GM19351 (cell line): ENCODE measurements at regions not wholly inside any gene's neighbourhood (a gene's known extent, or its start where the extent isn't known, plus 50 kb on each side); places are given as distances from the start of the nearest gene placed in this dataset.
A peak's percentile ranks its signal among the peaks of the same experiment; 100 is the strongest.

Experiments
- ATAC-seq: cut with Tn5 transposase; IDR thresholded peaks from one replicate; pipeline ENCODE4 v1.9.1; 2021; ENCODE audit warnings: mild to moderate bottlenecking, moderate library complexity; ENCODE audit not compliant: unreplicated experiment

DNA sequence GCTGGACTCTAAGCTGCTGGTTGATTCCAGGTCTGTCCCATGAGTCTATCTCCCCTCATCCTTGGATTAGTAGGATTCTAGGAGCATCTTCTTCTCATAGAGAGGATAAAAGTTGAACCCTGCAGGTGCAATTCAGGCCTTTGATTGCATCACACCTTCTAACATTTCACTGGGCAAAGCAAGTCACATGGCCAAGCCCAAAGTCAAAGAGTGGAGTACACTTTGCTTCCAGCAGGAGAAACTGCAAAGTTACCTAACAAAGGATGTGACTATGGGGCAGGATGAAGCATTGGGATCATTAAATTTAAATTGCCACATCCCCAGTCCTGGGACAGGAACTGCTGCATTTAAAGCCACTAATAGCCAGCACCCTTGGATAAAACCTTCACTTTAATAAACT is 51.0 kb upstream of the EGFLAM start:
- no peak for ATAC-seq

DNA sequence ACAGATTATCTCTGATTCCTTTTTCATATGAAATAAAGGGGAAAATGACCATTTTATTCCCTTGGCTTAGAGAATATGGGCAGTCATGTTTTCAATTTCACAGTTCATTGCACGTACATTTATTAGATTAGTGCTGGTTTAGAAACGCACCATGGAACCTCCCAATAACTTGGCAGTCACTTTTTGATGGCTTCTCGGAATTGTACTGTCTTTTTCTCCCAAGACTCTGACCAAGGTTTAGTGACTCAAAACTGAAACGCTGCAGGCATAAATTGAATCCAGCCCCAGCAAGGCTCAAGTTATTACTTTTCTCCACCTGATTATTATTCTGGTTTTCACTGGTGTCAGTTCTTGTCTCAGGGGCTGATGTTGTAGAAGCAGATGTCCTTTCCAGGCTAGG is 55.6 kb upstream of the EGFLAM start:
- no peak for ATAC-seq

DNA sequence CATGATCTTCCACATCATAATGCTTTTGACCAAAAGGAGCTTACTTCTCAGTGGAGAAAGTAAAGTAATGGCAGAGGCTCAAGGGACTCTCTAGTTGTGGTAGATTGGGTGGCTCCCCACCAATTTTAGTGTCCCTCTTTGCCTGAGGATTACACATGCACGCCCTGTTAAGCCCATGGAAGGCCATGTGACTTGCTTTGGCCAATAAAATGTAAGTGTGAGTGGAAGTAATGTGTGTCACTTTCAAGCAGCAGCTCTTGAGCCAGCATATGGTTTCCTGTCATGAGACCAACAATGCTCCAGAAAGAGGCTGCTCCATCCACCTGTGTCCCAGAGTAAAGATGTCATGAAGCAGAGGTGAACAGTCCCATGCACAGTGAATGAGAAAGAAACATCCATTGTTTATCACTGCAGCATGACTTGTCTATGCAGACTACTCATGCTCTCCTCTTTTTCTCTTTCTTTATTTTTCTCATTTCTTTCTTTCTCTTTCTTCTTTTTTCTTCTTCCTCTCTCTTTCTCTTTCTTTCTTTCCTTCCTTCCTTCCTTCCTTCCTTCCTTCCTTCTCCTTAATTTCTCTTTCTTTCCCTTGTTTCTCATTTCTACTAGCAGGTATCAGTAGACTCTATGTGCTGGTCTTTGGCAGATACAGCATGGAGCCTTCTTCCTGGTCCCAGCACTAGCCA is 57.3 kb upstream of the EGFLAM start:
- no peak for ATAC-seq

DNA sequence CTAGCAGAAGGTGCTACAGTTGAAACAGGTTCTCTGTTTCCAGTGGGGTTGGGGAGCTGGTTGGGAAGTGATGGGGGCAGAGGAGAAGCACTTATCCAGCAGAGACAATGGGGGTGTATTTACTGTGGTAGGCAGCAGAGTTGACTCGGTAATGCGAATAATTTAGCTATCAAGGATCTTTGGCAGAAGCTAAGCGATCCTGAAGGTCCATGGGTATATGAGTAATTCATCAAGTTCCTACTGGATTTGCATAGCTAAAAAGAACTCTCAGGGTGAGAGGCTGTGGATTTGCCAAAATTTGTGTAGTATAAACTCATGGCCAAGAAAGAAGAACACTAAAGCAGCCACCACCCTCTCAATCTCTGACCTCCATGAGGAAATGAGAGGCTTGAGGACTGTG is 61.2 kb upstream of the EGFLAM start:
- ATAC-seq, result no peak

DNA sequence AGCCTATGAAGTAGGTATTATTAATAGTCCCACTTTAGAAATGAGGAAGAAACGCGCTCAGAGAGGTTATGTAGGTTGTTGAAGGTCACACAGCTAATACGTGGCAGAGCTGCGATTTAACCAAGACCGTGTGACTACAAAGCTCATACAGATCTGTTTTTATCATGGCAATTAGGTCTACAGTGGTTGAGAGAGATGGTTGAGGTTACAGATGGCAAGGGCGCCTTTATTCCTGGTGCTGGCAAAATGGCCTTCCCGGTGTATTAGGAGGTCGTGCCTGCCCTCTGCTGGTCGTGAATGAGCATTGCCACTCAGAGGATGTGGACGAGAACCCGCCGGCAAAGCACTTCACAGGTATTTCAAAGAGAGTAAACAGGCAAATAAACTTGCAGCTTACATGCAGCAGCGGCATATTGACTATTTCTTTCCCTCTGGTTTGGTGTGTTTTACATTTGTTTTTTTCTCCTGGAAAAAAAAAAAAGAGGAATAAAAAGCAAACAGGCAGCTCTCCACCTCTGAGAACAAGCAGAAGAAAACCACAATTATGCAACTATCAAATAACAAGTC is 65.3 kb upstream of the EGFLAM start:
- ATAC-seq, result peak; percentile 85

DNA sequence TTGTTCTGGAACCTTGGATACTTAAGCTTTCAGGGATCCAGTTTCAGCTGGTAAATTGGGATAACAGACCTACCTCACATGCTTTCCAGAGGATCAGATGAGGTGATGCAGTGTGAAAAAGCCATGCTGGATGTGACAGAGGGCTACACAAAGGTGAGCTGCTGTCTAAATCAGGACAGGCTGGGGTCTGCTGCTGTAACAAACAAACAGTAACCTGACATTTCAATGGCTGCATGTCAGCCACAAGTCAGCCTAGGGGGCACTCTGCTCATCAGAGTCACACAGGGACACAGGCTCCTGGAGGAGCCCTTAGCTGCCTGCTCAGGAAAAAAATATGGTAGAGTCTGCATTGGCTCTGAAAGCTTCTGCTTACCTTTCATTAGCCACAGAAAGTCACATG is 66.7 kb upstream of the EGFLAM start:
- no peak for ATAC-seq

GRCh38 chr5:38190111-38190510 is 68.2 kb upstream of the EGFLAM start:
- no peak for ATAC-seq

GRCh38 chr5:38189081-38189504 is 69.3 kb upstream of the EGFLAM start:
- no peak for ATAC-seq

DNA sequence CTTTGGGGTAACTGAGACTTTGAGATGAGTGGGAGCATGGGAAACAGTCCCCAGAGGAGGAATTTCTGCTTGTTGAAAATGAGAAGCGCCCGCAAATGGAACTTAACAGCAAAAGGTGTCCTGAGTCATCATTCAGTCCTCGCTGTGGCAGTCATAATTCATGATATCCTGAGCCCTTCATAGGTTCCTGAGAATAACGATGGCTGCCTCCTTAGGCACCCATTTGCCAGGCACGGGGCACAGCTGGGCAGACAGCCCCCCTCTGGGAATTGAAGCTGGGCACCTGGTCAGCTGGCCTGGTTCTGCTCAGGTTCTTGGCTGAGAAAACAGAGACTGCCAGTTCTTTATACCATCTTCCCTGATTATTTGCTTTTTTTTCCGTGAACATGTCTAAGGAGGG is 69.8 kb upstream of the EGFLAM start:
- no peak for ATAC-seq

GRCh38 chr5:38187532-38187931 is 70.8 kb upstream of the EGFLAM start:
- no peak for ATAC-seq

DNA sequence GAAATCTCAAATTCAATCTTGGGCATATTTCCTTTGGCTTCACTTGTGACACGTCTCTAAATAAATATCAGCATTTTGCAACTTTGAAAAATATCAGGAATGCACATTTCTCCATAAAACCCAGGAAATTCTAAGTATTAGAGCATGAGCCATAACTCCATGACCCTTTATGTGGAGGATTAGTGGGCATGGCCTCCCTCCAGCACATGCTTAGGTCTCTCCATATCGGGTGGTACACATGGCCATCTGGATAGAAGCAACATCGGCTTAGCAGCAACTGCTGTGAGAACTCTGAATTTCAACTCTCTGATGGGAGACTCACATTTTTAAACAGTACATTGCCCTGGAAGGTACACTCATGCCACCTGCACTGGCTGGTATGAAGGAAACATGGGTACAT is 73.7 kb upstream of the EGFLAM start:
- no peak for ATAC-seq

DNA sequence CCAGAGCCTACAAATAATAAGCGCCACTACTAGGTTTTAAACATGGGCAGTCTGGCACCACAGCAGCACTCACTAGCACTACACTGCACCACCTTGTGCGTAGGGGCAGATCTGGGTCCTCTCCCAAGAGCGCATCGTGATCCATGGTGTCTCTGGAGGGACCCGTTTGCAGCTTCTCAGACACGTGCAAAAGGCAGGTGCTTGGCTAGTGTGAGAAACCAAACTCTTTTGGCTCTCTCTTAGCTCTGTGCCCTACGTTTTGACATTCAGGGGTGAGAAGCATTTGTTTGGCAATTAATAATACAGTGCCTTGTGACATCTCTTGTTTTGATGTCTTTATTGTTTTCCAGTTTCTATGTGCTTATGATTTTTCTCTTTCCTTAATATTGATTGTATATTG is 75.4 kb upstream of the EGFLAM start:
- no peak for ATAC-seq

DNA sequence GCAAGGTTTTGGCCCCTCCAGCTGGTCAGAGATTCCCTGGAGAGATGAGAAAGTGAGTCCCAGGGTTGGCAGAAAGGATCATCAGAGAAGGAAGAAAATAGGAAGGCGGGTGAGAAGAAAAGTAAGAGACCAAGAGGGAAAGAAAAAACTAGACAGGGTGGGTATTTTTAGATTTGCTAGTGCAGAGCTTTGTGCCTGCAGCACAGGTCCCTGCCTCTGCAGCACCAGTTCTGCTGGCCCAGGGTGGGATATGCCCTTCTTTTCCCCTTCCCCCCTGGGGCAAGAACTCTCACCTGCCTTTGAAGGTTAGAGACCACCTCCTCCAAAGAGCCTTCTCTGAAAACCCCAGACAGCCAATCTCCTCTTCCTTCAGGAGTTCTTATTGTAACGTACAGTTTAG is 90.3 kb upstream of the EGFLAM start:
- ATAC-seq, result no peak

DNA sequence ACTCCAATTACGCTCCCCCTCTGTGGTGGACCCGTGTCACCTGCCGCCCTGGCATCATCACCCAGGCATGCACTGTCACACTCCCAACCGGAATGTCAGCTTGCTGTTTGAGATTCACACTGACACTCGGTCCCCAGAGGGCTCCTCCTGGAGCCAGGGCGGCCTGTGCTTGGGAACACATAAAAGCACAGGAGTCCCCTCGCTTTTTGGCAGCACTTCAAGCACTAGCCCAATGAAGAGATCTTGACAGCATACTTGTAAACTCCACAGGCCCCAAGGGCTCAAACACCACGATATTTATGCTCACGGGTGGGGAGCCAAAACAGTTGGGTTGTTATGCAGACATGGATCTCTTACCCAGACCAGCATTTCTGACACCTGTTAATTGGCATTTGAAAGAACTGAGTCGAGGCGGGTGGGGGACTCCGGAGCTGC is 90.8 kb upstream of the EGFLAM start:
- no peak for ATAC-seq

- no peak for ATAC-seq
These were observed 91.5 kb upstream of the EGFLAM start for GRCh38 chr5:38166832-38167231.

GRCh38 chr5:38165435-38165834 is 92.9 kb upstream of the EGFLAM start:
- ATAC-seq, result no peak

DNA sequence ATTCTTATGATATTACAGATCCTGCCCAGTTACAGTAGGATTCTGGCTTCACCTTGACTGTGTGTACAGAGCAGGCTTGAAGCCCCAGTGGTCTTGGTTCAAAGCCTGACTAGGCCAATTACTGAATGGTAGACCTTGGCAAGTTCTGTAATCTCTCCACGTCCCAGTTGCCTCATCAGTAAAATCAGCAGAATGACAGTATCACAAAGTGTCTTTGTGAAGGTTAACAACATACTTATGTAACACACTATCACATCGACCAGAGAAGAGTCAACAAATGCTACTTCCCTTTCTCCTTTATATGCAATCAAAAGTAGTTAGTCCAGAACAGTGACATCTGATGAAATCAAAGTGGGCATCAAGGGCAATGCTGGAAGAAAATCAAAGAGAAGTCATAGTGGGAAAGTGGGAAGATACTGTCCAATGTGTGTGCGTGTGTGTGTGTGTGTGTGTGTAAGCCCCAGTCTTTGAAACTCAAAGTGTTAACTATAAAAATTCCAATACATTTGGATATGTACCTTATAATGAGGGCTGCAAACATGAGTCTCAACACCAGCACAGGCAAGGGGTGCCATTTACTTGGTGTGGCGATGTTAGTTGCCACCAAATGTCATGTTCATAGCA is 93.5 kb upstream of the EGFLAM start:
- ATAC-seq, result no peak

DNA sequence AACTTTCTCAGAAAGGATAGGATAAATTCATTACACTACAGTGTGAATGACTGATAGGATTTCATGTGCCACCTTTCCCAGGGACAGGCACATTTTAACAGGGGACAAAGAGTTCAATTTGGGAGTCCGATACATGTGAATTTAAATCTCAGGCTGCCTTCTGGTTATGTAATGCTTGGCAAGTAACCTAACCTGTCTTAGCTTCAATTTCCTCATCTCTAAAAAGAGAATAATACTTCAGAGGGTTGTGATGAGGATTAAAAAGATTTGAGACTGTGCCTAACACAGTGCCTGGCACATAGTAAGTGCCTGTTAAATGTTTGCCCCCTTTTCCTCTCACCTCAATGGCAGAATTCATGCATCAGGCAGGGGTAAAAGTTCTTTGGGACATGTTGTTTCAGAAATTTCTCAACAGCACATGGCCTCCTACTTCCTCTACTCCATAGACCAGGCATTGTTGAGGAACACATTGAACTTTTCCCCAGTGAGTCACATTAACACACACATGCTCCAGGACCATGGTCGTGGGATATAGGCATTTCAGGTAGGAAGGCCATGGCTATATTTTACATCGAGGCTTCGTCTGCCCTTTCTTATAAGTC is 94.6 kb upstream of the EGFLAM start:
- no peak for ATAC-seq

GRCh38 chr5:38162625-38163024 is 95.7 kb upstream of the EGFLAM start:
- ATAC-seq, result no peak

GRCh38 chr5:38157024-38157423 is 101.3 kb upstream of the EGFLAM start:
- ATAC-seq, result no peak

DNA sequence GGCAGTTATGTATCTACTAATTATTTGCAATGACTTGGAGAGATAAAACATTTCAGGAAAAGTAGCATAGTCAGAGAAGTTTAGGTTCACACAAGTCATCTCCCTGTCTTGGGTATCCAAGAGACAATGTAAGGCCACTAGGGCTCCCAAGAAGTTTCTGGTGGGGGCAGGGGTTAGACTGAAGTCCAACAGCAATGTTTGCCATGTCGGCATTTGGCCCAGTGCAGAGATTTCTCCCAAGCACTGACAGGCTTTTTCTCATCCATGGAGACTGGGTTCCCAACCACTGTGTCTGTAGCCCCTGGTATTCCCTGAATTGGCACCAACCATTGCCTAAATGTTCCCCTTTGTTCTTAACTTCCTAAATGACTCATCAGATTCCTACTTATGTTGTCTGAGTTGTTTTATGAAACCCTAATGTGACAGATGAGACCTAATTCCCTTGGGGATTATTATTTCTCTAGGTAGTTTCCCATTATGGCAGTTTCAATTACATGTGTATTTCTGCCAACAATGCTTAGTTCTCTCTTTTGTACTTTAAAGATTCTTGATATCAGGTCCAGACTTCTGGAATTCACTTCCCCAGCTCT is 103.6 kb upstream of the EGFLAM start:
- no peak for ATAC-seq

DNA sequence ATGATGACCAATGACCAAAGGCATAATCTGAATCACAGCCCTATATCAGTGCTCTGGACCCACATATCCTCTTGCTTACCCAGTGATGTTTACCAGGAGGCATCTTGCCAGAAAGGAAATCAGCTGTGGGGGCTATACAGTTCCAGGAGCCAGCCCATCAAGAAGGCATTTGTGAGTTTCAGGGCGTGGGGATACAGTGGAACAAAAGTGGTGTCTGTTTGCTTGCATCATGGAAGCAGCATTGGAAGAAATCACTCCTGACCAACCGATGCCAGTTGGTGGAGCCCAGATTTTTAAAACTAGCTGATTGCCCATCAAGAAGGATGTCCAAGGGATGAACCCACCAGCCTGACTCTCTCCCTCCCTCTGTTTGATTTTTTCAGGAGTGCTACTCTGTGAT is 106.5 kb upstream of the EGFLAM start:
- no peak for ATAC-seq
